BLaER1 (cell line): ENCODE measurements at regions not wholly inside any gene's neighbourhood (a gene's known extent, or its start where the extent isn't known, plus 50 kb on each side); places are given as distances from the start of the nearest gene placed in this dataset.
A peak's percentile ranks its signal among the peaks of the same experiment; 100 is the strongest.
"Not testable (repeated sequence)": the region's sequence is repeated elsewhere in the genome, so short reads cannot be mapped to it uniquely, and the experiment has no call there.

ENCODE experiments used
- H3K27ac ChIP-seq: shearing (Covaris generic); formaldehyde crosslinking; 2 replicates; pipeline ENCODE4 v1.8.1; 2022
- H3K27me3 ChIP-seq: shearing (Covaris generic); formaldehyde crosslinking; 2 replicates; pipeline ENCODE4 v1.8.1; 2022
- H3K36me3 ChIP-seq: shearing (Covaris generic); formaldehyde crosslinking; 2 replicates; pipeline ENCODE4 v1.8.1; 2022
- H3K4me1 ChIP-seq: shearing (Covaris generic); formaldehyde crosslinking; 2 replicates; pipeline ENCODE4 v1.8.1; 2022
- H3K4me2 ChIP-seq: shearing (Covaris generic); formaldehyde crosslinking; 2 replicates; pipeline ENCODE4 v1.8.1; 2022
- H3K4me3 ChIP-seq: shearing (Covaris generic); formaldehyde crosslinking; 2 replicates; pipeline ENCODE4 v1.8.1; 2022
- H3K9ac ChIP-seq: shearing (Covaris generic); formaldehyde crosslinking; 2 replicates; pipeline ENCODE4 v1.8.1; 2022
- H3K9me3 ChIP-seq: shearing (Covaris generic); formaldehyde crosslinking; 2 replicates; pipeline ENCODE4 v1.8.1; 2022
- H4K20me1 ChIP-seq: shearing (Covaris generic); formaldehyde crosslinking; 2 replicates; pipeline ENCODE4 v1.8.1; 2022
- Cebpa-rat ChIP-seq: shearing (Covaris generic); IDR thresholded peaks from 2 replicates; pipeline ENCODE4 v1.8.1; 2022

DNA sequence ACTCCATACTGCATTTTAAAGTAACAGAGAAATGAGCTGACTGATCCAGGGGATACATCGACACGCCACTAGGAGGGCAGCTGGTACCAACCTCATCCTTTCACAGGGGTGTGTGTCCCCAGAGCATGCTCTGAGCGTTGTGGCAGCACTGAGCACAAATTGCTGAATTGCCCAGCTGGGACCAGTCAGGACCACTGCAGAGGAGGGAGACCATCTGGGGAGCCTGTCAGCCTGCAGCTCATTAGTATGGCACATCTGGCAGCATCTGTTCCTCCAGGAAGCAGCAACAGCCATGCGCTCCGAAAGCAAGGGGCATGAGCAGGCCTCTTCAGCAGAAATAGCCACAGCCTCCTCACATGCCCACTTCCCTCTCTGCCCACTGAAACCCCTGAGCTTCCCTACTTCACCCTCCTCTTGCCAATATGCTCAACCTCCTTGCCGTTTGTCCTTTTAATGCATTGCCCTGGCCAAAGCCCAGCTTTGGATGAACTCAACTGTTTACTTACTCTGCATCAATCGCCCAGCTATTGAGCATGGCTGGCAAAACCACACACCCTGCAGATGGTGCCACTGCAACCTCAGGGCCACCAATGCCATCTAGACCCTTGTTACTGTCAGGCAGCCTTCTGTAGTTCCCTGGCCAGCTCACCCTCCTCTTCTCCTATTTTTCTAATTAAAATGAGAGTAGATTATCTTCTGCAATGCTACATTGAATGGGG, 77.6 kb upstream of the NEDD9 start:
- no peak for TF ChIP-seq Cebpa-rat
- Histone ChIP-seq H3K4me1 (peaks cover 13% of the 10 kb centered on the region), H3K27ac (no peak overlapping the region)

DNA sequence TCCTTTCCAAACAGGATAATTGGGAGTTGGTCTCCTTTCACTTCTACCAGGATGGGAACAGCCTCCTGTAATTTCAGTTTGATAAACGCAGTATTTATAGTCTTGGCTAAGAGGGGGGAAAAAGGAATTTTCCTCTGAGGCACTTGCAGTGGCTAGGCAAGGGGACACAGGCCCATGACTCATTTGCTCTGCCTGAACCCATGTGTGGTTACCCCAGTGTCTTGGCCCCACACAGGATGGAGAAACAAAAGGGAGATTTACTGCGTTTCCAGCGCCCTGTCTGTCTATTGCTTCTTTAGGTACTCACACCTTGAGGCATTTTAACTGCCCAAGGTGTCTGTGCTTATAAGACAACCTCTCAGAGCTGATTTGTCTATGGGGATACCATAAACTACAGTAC, 74.8 kb upstream of the NEDD9 start:
- Histone ChIP-seq H3K4me2 (no peak overlapping the region), H3K27me3 (no peaks in the 10 kb centered on the region), H3K27ac (no peak overlapping the region), H3K9ac (no peak overlapping the region), H3K9me3 (no peaks in the 10 kb centered on the region; the same call in 1 of the 2 replicates), H3K4me3 (no peak overlapping the region), H3K4me1 (peaks cover 13% of the 10 kb centered on the region), H4K20me1 (no peaks in the 10 kb centered on the region), H3K36me3 (peaks cover 8% of the 10 kb centered on the region; the same call in 1 of the 2 replicates)
- TF ChIP-seq Cebpa-rat = no peak

More for the DNA sequence above, 77.6 kb upstream of the NEDD9 start:
- Histone ChIP-seq H3K4me2 (peak overlapping the region; percentile 39), H3K36me3 (peaks cover 4% of the 10 kb centered on the region; the same call in 1 of the 2 replicates), H4K20me1 (no peaks in the 10 kb centered on the region), H3K27me3 (no peaks in the 10 kb centered on the region), H3K9ac (no peak overlapping the region), H3K9me3 (no peaks in the 10 kb centered on the region), H3K4me3 (no peak overlapping the region)

- no peak overlapping the region for H3K4me3 ChIP-seq
- peaks cover 8% of the 10 kb centered on the region; the same call in 1 of the 2 replicates for H3K36me3 ChIP-seq
- no peak overlapping the region for H3K9ac ChIP-seq
- no peak for TF ChIP-seq Cebpa-rat
- peaks cover 2% of the 10 kb centered on the region for H3K4me1 ChIP-seq
- no peaks in the 10 kb centered on the region for H4K20me1 ChIP-seq
- H3K4me2 ChIP-seq = no peak overlapping the region
- H3K9me3 ChIP-seq = no peaks in the 10 kb centered on the region; the same call in 1 of the 2 replicates
- H3K27ac ChIP-seq = no peak overlapping the region
- no peaks in the 10 kb centered on the region for H3K27me3 ChIP-seq
These were observed 72.5 kb upstream of the NEDD9 start for GRCh38 chr6:11304946-11305345.

- not testable (repeated sequence) for H3K27ac ChIP-seq, H4K20me1 ChIP-seq
- H3K36me3 ChIP-seq = peaks cover 17% of the 10 kb centered on the region; the same call in 1 of the 2 replicates
These were observed 67.5 kb upstream of the NEDD9 start for GRCh38 chr6:11299876-11300428.

DNA sequence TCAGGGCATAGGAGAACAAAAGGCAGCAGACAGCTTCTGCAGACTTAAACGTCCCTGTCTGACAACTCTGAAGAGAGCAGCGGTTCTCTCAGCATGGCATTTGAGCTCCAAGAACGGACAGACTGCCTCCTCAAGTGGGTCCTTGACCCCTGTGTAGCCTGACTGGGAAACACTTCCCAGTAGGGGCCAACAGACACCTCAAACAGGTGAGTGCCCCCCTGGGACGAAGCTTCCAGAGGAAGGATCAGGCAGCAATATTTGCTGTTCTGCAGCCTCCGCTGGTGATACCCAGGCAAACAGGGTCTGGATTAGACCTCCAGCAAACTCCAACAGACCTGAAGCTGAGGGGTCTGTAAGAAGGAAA, 66.9 kb upstream of the NEDD9 start:
- Histone ChIP-seq H3K36me3 (peaks cover 15% of the 10 kb centered on the region; the same call in 1 of the 2 replicates), H3K9me3 (peaks cover 22% of the 10 kb centered on the region)
- not testable (repeated sequence) for H4K20me1 ChIP-seq, H3K4me3 ChIP-seq, H3K9ac ChIP-seq, H3K4me2 ChIP-seq, H3K27me3 ChIP-seq, H3K4me1 ChIP-seq, H3K27ac ChIP-seq

More at GRCh38 chr6:11299876-11300428, 67.5 kb upstream of the NEDD9 start:
- peaks cover 19% of the 10 kb centered on the region for H3K9me3 ChIP-seq
- H3K27me3 ChIP-seq, H3K4me3 ChIP-seq, H3K9ac ChIP-seq, H3K4me2 ChIP-seq, H3K4me1 ChIP-seq: not testable (repeated sequence)

DNA sequence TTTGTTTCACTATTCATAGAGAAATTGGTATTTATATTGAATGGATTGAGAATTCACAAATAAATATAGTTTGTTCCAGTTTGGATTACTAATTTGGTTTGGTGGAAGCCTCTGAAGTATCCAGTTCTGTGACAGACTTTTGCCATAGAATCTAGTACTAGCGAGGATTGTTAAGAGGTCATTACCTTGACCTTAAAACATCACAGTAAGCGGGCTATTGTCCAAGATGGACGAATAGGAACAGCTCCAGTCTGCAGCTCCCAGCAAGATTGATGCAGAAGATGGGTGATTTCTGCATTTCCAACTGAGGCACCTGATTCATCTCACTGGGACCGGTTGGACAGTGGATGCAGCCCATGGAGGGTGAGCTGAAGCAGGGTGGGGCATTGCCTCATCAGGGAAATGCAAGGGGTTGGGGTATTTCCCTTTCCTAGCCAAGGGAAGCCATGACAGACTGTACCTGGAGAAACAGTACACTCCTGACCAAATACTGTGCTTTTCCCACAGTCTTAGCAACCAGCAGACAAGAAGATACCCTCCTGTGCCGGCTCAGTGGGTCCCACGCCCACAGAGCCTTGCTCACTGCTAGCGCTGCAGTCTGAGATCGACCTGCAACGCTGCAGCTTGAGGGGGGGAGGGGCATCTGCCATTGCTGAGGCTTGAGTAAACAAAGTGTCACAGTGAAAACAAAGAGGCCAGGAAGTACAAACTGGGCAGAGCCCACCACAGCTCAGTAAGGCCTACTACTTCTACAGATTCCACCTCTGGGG, 66.4 kb upstream of the NEDD9 start:
- no peak overlapping the region for H3K9ac ChIP-seq
- H3K36me3 ChIP-seq = peaks cover 15% of the 10 kb centered on the region; the same call in 1 of the 2 replicates
- no peak overlapping the region for H3K4me2 ChIP-seq
- peaks cover 22% of the 10 kb centered on the region for H3K9me3 ChIP-seq
- no peak overlapping the region for H3K4me3 ChIP-seq
- H4K20me1 ChIP-seq = no peaks in the 10 kb centered on the region
- no peak for TF ChIP-seq Cebpa-rat
- H3K4me1 ChIP-seq = no peaks in the 10 kb centered on the region
- H3K27me3 ChIP-seq = no peaks in the 10 kb centered on the region
- H3K27ac ChIP-seq = no peak overlapping the region

- no peak for TF ChIP-seq Cebpa-rat
- Histone ChIP-seq H3K27ac (no peak overlapping the region), H4K20me1 (no peaks in the 10 kb centered on the region), H3K4me1 (no peaks in the 10 kb centered on the region), H3K9ac (no peak overlapping the region), H3K36me3 (peaks cover 15% of the 10 kb centered on the region; the same call in 1 of the 2 replicates), H3K4me3 (no peak overlapping the region), H3K9me3 (peaks cover 22% of the 10 kb centered on the region), H3K4me2 (no peak overlapping the region), H3K27me3 (no peaks in the 10 kb centered on the region)
These were observed 64.9 kb upstream of the NEDD9 start for GRCh38 chr6:11297376-11297729.

- Histone ChIP-seq H3K4me3 (no peak overlapping the region), H3K9me3 (peaks cover 22% of the 10 kb centered on the region), H3K4me2 (no peak overlapping the region), H3K9ac (no peak overlapping the region), H3K36me3 (peaks cover 15% of the 10 kb centered on the region; the same call in 1 of the 2 replicates), H4K20me1 (no peaks in the 10 kb centered on the region), H3K27me3 (no peaks in the 10 kb centered on the region), H3K4me1 (no peaks in the 10 kb centered on the region), H3K27ac (no peak overlapping the region)
- no peak for TF ChIP-seq Cebpa-rat
These were observed 64.2 kb upstream of the NEDD9 start for GRCh38 chr6:11296449-11297375.

GRCh38 chr6:11295969-11296368, 63.5 kb upstream of the NEDD9 start:
- no peaks in the 10 kb centered on the region for H4K20me1 ChIP-seq
- no peaks in the 10 kb centered on the region for H3K4me1 ChIP-seq
- H3K9ac ChIP-seq = no peak overlapping the region
- no peaks in the 10 kb centered on the region for H3K27me3 ChIP-seq
- peaks cover 22% of the 10 kb centered on the region for H3K9me3 ChIP-seq
- no peak overlapping the region for H3K4me3 ChIP-seq
- H3K27ac ChIP-seq = no peak overlapping the region
- no peak for TF ChIP-seq Cebpa-rat
- H3K4me2 ChIP-seq = no peak overlapping the region
- H3K36me3 ChIP-seq = peaks cover 15% of the 10 kb centered on the region; the same call in 1 of the 2 replicates
